Vagina (tissue), 2 donors: ENCODE measurements at regions not wholly inside any gene's neighbourhood (a gene's known extent, or its start where the extent isn't known, plus 50 kb on each side); places are given as distances from the start of the nearest gene placed in this dataset.

Experiments used
- CTCF ChIP-seq, 3 experiments: fragments of 450-650 bp in 2 of 3; fragments of 200-600 bp in 1 of 3; sonication (generic) in 1 of 3; IDR thresholded peaks; one replicate each; pipeline ENCODE4 v1.5.1; 2017 to 2019; ENCODE audit warnings: antibody characterized with exemption in 3 of 3, mild to moderate bottlenecking in 2 of 3, moderate library complexity in 2 of 3
- POLR2A ChIP-seq, 2 donors: fragments of 450-650 bp; IDR thresholded peaks; one replicate each; pipeline ENCODE4 v1.6.1; 2017; ENCODE audit warnings: antibody characterized with exemption in 2 of 2, mild to moderate bottlenecking in 2 of 2, moderate library complexity in 2 of 2
- POLR2AphosphoS5 ChIP-seq, 2 donors: sonication (generic); formaldehyde crosslinking; IDR thresholded peaks; one replicate each; pipeline ENCODE4 v1.9.0; 2017; ENCODE audit warnings: antibody characterized with exemption in 2 of 2, mild to moderate bottlenecking in 2 of 2, low read depth in 1 of 2; ENCODE audit not compliant: insufficient read depth in 1 of 2

GRCh38 chr3:64454179-64454578 lies 228.9 kb upstream of the PRICKLE2 start:
- TF ChIP-seq POLR2A (IDR thresholded peaks at IDR 0.05), result no peak
- no peak for TF ChIP-seq CTCF (IDR thresholded peaks at IDR 0.05)
- no peak for TF ChIP-seq POLR2AphosphoS5 (IDR thresholded peaks at IDR 0.05; ENCODE audit: insufficient read depth in 1 of 2, low read depth in 1 of 2)
